DMS153 treated with DMSO at 0.1 percent for 48 hours (cell line): ENCODE measurements at regions not wholly inside any gene's neighbourhood (a gene's known extent, or its start where the extent isn't known, plus 50 kb on each side); places are given as distances from the start of the nearest gene placed in this dataset.

Experiments
- DNase-seq: peaks from one replicate; lab custom pipeline; 2025; ENCODE audit not compliant: unreplicated experiment; lab: John Stamatoyannopoulos, UW

DNA sequence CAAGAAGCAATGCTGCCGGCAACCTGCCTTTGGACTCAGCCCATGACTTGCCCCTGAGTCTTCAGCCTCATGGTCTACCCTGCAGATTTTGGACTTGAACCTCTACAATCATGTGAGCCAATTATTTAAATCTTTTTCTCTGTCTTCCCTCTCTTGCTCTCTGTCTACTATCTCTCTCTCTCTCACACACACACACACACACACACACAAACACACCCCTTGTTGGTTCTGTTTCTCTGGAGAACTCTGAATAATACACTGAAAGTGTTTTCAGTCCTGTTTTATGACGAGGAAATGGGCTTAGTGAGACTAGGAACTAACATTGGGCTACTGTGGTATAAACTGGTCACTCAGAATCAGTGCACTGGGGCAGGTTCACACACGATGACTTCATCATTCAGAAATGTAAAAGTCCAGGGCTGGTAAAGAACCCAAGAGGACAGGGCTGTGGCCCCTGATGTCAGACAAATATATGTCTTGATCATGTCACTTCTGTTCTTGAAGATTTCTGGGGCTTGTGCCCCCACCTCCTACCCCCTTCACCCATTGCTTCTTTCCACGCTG lies 266.1 kb upstream of the SIX2 start:
- no peak for DNase-seq

DNA sequence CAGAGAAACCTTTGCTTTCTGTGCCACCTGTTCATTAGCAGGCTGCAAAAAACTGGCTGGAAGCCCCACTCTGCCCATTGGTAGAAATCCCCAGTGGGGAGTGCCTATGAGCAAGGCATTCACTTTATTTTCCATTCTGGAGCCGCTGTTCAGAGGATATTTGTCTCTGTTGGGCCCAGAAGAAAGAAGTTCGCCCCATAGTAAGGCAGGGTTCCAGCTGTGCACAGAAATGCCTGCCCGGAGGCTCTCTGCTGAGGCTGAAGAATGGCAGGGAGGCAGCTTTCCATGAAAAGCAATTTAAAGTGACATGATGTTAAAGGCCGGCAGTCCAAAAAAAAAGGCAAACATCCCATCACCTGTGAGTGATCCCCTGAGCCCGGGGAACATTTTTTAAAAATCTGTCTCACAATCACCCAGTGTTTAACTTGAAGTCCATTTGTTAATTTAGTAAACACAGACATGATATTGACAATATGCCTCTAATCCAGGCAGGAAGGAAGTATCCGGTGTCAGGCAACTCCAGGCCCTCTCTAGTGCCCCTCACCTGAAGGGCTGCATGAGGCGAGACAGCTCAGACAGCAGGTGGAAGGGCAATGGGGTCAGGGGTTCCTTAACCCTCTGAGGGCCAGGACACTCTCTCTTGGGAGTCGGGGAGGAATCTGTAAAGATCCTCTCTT lies 265.1 kb upstream of the SIX2 start:
- peak; percentile 80 for DNase-seq

DNA sequence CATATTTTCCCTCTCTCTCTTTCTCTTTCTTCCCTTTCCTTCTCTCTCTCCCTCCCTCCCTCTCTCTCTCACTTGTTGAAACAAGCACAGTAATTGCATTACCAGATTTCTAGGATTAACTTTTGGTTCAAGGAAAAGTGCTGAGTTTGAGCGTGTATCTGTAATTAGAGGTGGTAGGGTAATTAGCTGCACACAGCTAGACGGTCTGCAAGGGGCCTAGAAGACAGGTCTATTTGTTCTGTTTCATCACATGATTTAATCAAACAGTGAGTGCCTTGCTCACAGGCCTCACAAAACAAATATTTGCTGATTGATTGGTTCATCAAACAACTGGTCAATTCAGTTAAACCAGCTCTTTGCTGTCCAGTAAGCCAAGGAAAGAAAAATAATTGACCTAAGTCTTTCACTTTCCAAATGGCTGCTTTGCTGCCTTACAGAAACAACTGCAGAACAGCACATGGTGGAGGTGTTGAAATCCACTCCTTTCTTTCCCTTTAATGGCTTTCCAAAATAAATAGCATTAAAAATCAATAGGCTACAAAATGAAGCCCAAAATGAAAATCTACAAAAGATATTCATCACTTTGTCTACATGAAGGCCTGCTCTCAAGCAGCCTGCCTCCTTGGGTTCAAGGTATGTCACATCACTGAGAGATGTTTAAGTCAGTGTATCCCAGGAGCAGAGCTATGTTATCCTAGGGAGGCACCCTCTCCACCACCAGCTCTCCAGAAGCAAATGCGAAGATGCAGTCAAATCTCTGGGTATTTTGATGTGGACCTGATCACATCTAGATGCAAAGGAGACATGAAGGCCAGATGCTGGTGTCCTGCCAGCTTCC lies 264.4 kb upstream of the SIX2 start:
- DNase-seq: peak; percentile 21

DNA sequence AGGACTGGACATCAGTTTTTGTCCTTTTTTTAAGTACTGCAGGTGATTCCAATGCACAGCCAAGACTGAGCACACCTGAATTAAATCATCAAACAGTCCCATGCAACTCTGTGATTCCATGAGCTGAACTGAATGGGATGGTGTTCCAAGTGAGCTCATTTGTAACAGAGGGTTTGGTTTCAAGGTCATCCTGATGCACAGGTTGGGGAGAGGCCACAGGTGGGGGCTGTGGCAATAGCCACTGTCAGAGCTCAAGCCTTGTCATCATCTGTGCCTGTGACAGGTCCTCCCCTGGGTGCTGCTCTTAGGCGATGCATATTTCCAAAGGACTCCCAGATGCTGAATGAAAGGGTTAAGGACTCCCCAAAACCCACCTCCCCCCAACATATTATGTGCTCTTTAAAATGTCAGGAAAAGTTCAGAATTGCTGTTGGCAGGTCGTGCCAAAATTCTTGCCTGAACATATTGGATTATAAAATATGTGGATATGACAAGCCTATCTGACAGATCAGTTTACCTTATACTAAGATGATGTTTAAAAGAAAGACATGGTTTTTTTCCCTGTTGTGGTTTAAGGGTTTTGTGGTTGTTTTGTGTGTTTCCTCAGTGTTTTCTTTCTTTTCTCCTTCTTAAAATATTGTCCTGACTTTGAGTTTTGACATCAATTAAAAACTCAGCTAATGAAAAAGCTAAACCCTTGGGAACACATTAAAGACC lies 263.5 kb upstream of the SIX2 start:
- no peak for DNase-seq

DNA sequence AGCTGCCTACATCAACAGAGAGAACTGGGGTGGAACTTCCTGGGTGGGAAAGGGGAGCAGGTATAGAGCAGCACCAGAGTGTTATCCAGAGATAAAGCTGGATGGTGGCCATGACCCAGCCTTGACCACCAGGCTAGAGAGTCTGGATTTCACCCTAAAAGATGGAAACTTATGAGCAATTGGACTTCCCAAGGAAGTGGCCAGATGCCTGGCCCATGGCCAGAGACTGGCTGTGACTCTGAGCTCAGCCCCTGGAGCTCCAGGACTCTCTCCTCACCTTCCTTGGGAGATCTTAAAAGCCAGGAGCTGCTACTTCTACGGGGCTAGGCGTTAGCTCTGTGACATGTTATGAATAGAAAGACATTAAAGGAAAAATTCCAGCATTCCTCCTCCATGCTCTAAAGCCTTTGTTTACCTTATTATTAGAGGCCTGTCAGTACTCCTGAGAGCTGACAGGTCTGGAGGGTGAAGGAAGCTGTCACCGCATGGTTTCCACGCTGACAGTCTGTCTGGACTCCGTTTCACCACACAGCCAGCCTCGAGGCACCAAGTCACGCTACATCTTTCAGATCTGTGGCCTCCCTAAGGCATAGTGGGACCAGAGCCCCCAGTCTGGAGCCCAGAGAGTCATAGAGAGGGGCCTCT lies 260.0 kb upstream of the SIX2 start:
- DNase-seq: no peak

DNA sequence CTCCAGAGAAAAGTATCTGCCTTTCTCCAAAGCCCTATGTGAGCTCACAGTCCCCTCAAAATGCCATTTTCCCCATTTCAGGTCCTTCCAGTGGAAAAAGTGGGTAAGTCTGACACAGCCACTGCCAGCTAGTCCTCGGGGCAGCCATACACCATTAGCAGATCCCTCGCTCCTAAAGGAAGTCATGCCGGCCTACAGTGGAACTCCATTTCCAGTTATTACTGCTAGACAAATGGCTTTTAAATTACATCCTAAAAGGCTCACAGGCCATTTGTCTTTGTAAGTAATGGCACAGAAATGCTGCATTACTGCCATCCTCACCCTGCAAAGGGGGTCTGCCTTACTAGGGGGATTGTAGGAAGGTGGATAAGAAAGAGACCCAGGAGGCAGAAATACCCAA lies 259.4 kb upstream of the SIX2 start:
- no peak for DNase-seq

DNA sequence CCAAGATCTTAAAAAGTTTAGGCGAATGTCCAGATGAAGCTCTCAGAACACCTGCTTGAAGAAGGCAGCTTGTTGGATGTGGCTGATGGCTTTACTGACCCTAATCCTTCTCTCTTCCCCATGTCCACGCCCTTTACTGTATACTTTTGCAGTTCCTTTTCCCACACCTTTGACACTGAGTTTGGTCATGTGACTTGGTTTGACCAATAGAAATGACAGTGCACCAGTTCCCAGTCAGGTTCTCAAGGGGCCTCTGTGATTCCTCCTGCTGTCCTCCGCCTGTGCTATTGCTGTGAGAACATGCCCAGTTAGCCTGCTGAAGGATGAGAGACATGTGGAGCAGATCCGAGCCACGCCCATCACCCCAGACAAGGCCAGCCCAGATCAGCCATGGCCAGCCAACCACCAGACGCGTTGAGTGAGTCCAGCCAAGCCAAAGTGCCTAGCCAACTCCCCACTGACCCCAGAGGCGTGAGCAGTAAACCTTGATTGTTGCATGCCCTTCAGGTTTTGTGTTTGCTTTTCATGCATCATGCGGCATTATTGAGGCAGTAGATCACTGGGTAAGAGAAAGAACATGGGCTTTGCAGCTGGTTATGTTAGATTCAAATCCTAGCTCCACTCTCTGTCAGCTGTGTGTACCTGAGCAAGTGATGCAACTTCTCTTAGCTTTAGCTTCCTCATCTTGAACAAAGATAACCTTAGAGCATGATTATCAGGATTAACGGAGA lies 258.0 kb upstream of the SIX2 start:
- no peak for DNase-seq

DNA sequence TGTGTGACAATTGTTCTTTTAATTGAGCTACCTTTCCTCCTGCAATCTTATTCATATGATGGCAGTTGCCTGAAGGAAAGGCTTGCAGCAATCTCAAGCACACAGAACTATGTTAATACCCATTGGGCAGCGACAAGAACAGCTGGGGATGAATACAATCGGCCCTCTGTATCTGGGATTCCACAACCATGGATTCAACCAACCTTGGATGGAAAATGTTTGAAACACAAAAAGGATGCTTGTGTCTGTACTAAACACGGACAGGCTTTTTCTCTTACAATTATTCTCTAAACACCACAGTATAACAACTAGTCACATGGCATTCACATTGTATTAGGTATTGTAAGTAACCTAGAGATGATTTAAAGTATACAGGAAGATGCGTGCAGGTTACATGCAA lies 256.1 kb upstream of the SIX2 start:
- DNase-seq: no peak

DNA sequence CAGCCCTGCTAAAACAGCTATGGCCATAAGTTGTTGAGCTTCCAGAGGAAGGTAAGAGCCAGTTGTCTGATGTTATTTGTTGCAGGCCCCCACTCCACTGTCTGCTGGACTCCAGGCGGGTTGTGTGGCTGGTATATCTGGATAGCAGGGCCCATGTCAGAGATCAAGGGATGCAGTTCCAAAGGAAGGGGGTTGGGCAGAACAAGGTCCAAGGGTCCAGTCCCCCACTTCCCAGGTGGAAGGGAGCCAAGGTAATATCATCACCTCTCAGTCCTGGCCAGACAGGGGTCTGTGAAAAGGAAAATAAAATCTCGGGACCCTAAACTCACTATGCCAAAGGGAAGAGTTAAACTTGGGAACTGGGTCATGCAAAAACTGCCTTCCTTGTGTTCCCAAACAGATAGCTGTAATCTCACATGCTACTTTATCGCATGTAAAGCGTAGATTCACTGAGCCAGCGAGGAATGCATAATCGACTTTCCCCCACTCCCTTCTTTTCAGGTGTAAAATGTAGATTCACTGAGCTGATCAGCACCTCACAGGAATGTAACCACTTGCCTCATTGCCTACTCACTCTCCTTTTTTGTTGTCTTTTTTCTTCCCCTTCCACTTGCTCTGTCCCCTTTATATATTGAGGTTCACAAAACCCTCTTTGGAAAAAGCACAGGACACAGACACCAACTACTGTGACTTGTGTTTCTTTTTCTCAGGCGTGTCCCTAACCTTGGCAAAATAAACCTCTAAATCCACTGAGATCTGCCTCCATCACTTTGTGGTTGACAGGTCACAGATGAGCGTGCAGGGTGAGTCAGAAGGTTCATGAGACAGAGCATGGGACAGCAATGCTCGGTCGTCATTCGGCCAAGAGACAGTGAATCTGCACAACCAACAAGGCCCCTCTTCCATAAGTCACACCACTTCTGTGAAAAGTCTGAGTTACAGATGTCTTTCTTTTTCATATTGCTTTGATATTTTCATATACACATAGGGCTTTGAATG lies 255.3 kb upstream of the SIX2 start:
- DNase-seq: no peak

DNA sequence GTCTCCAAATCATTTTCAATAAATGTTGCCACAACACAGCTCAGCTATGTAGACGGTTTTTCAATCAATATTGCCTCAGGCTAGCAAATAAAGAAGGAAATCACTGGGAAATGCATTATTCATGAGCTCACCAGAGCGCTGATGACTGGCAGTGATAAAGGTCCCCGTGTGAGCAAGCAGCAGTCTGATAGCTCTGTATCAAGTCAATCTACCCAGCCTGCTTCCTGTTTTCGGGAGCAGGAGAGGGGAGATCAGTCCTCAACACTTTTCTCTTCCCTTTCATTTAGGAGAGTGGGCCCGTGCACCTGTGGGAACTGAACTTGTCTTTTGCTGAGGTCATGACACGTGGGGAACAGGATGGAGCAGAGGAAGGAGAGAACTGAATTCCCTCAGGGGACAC lies 253.9 kb upstream of the SIX2 start:
- peak; percentile 52 for DNase-seq

DNA sequence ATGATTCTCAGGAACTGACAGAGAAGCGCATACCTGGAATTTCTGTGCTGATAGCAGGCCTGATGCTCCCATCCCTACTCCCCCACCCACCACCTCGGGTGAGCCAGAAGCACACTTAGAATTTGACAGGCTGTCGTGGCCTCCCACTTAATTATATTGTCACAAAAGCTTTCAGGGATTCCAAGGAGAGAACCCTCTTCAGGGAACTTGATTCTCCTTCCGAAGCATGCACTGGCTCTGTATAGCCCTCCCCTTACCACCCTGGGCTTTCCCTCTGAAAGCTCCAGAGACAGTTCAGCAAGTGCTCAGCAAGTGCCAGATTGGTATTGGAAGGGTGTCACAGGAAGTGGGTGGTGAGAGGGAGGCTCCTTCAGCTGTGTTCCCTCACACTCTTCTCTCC lies 252.5 kb upstream of the SIX2 start:
- DNase-seq: no peak

DNA sequence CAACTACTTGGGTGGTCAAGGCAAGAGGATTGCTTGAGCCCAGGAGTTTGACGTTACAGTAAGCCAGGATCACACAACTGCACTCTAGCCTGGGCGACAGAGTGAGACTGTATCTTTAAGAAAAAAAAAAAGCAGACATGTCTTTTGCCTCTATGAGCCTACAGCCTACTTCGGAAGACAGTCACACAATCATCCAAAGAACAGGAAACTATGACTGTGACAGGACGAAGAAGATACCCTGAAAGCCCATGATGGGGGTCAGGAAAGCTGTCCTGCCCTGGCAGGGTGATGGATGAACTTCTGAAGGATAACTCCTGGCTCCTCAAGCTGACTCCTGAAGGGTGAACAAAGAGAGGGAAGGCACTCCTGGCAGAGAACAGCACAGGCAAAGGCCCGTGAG lies 251.7 kb upstream of the SIX2 start:
- DNase-seq: no peak

DNA sequence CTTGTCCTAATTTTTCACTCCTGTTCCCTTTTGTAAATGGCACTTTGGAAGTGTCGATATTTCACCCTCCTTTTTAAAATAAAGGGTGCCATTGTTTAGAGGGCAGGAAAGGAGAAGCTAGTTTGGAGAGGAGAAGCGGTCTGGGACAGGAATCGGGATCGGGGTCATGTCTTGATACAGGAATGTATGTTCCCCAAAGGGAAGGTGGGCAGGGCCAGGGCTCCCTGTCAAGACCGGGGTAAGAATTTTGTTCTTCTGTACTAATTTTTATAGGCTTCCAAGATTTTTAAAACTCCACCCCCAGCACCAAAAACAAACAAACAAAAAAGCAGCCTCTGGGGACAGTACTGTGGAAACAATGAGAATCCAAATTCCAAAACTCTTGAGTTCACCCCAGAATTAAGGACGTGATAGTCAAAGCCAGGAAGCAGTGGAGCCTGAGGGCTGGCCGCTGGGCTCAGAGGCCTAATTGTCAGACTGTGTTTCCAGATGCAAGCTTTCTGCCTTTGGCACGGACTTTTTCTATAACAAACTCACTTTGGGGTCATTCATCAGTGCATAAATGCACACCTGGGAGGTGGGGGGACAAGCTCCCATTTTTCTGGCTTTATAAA lies 250.4 kb upstream of the SIX2 start:
- no peak for DNase-seq

DNA sequence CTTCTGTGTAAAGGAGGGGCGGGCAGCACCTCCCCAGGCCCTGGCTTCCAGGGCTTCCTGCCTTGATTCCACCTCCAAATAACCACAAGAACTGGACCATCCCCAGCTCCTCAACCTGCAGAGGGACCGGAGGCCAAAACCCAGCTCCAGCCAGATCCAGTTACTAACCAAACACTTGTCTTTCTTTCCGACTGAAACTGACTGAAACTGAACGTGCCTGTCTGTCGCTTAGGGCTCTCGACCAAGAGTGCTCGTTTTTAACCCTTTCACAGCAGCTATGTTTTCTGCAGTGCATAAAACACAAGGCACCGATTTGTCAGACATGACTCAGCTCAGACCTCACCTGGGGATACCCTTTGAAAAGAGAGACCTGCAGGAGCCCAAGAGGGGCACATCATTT lies 249.9 kb upstream of the SIX2 start:
- DNase-seq: peak; percentile 86

DNA sequence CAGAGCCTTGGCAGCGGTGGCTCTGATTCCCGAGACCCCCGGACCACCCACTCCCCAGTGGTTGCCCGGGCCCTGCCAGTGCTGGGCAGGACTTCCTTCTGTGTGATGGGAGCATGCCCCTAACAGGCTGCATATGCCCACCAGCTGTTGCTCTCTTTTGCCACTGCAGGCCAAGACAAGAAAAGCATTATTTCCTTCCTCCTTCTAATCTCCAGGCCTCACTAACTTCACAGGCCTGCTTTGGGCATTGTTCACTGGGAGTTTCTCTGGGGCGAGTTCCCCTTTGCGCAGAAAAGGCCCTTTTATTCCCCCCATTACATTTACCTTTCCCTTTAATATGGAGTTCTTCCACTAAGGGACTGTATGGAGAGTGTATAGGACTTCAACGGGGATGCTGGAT lies 249.1 kb upstream of the SIX2 start:
- DNase-seq: no peak

DNA sequence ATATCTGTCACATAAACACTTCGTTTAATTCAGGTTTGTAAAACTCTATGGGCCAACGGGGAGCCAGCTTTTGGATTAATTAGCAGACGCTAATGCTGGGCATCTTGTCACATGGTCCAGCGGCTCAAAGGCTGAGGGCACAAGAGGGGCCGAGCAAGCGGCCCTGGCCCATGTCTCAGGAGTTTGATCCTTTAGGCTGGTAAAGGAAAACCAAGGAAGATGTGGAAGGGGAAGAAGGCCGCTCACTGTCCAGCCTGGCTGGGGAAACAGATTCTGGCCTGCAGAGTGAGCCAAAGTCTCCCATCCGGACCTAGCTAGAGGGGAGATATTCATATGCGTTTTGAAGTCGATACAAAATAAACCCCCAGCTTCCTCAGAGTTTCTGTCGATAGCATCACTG lies 248.6 kb upstream of the SIX2 start:
- DNase-seq: no peak

DNA sequence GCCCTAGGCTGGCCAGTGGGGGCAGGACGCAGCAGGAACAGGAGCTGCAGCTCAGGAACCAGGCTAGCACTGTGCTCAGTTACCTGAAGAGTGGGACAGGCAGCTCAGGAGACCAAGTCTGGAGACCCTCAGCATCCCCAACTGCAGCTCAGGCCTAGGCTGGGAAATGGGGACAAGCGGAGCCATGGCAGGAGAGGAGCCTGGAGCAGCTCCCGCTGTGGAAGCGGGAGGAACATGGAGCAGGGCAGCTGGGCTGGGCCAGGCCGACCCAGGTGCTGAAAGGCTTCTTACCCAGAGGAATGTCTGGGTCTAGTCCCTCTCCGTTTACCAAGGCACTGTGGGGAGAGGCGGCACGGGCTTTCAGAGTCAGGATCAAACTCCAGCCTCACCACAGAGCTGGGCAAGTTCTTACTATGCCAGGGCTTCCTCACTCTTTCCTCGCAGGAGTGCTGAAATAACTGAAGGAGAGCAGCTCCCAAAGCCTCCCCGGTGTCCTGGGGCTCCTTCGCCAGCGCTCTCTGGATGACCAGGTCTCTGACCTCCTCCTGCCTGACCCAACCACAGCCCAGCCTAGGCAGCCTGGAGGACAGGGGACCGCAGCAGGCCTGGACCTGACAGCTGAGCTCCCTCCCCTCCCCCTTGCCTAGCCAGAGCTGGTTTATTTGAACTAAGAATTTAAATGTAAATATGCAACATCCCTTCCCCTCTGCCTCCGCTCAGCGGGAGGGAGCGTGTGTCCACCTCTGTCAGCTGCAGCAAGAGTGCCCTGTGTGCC lies 247.8 kb upstream of the SIX2 start:
- peak; percentile 49 for DNase-seq

DNA sequence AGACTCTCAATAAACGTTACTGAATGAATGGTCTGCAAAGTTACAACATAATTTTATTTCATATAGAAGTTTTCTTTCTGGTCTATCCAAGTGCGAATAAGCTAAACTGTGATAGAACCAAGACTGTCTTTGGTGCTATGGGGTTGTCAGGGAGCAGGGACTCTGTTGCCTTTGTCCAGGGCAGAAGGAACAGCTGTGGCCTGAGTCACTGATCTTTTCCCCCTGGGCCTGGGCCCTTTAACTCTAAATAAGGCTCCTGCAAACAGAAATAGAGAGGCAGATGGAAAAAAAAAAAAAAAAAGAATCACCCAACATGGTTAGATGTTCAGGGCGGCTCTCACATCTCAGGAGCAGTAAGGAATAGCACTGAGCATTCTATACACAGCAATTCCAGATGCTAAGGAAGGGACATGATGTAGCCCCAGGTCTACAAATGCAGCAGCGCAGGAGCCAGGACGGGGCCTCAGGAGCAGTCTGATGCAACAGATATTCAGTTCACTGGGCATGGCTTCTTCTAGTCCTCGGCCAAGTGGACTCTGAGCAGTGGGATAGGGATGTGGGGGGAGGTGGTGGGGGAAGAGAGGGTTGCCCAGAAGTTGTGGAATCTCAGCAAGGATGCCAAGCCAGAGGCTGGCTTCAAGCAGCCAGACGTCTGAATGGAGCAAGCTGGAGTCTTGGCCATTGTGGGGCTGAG lies 247.1 kb upstream of the SIX2 start:
- DNase-seq: no peak
